Suprapubic skin (tissue), 4 donors: ENCODE measurements at regions not wholly inside any gene's neighbourhood (a gene's known extent, or its start where the extent isn't known, plus 50 kb on each side); places are given as distances from the start of the nearest gene placed in this dataset.

Source experiments
- DNase-seq, 2 donors: peaks; one replicate each; pipeline ENCODE4 v3.0.0-alpha.2; 2019; ENCODE audit warnings: low spot score in 2 of 2
- H3K27ac ChIP-seq: fragments of 200-600 bp; sonication (generic); one replicate; pipeline ENCODE4 v1.5.1; 2019
- H3K27me3 ChIP-seq: fragments of 200-600 bp; sonication (generic); one replicate; pipeline ENCODE4 v1.5.1; 2019
- H3K36me3 ChIP-seq: fragments of 200-600 bp; sonication (generic); one replicate; pipeline ENCODE4 v1.5.1; 2019
- H3K4me1 ChIP-seq: fragments of 200-600 bp; sonication (generic); one replicate; pipeline ENCODE4 v1.5.1; 2019
- H3K4me3 ChIP-seq: fragments of 200-600 bp; sonication (generic); one replicate; pipeline ENCODE4 v1.5.1; 2019; ENCODE audit warnings: mild to moderate bottlenecking
- H3K9me3 ChIP-seq: fragments of 200-600 bp; sonication (generic); one replicate; pipeline ENCODE4 v1.5.1; 2019
- EP300 ChIP-seq: sonication (generic); formaldehyde crosslinking; IDR thresholded peaks from one replicate; pipeline ENCODE4 v1.6.1; 2017; ENCODE audit warnings: antibody characterized with exemption
- POLR2A ChIP-seq, 2 donors: fragments of 450-650 bp; IDR thresholded peaks; one replicate each; pipeline ENCODE4 v1.6.1; 2017; ENCODE audit warnings: antibody characterized with exemption in 2 of 2, mild to moderate bottlenecking in 2 of 2, moderate library complexity in 2 of 2
- POLR2AphosphoS5 ChIP-seq, 3 donors: sonication (generic); formaldehyde crosslinking; IDR thresholded peaks; one replicate each; pipeline ENCODE4 v1.6.1; 2017; ENCODE audit warnings: antibody characterized with exemption in 3 of 3
- WGBS: methylation state at CpG from one replicate; pipeline ENCODE4 v1.1.5; 2018; 5-methylcytosine and 5-hydroxymethylcytosine counted together
- TF ChIP-seq, protein P1 (sequence below), 2 donors: fragments of 200-600 bp in 1 of 2; fragments of 450-650 bp in 1 of 2; sonication (generic) in 1 of 2; IDR thresholded peaks; one replicate each; pipeline ENCODE4 v1.5.1; 2016 to 2019; ENCODE audit warnings: antibody characterized with exemption in 2 of 2, mild to moderate bottlenecking in 1 of 2, moderate library complexity in 1 of 2

DNA sequence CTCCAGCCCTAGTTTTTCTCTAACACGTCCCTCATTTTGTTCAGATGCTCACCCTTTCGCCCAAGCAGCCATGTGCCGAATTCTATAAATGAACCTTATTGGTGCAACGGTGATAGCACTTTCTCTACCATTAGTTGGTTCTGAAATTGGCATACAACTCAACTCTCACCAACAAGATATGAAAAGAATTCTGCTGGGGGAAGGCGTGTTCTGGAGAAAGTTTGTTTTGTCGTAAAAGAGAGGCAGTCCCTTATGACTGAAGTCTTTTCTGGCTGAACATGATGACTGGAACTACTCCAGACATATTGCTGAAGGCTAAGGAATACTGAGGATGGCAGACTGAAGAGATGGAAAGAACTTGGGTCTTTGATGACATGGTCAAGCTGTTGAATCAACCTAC lies 91.8 kb upstream of the UBE2E2 start:
- peaks cover 28% of the 10 kb centered on the region for H3K4me1 ChIP-seq
- TF ChIP-seq POLR2AphosphoS5 (IDR thresholded peaks at IDR 0.05) (no peak), POLR2A (IDR thresholded peaks at IDR 0.05) (no peak), EP300 (no peak)
- TF ChIP-seq, protein P1, sequence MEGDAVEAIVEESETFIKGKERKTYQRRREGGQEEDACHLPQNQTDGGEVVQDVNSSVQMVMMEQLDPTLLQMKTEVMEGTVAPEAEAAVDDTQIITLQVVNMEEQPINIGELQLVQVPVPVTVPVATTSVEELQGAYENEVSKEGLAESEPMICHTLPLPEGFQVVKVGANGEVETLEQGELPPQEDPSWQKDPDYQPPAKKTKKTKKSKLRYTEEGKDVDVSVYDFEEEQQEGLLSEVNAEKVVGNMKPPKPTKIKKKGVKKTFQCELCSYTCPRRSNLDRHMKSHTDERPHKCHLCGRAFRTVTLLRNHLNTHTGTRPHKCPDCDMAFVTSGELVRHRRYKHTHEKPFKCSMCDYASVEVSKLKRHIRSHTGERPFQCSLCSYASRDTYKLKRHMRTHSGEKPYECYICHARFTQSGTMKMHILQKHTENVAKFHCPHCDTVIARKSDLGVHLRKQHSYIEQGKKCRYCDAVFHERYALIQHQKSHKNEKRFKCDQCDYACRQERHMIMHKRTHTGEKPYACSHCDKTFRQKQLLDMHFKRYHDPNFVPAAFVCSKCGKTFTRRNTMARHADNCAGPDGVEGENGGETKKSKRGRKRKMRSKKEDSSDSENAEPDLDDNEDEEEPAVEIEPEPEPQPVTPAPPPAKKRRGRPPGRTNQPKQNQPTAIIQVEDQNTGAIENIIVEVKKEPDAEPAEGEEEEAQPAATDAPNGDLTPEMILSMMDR (IDR thresholded peaks at IDR 0.05): no peak
- DNase-seq: no peak
- H3K4me3 ChIP-seq: no peak overlapping the region
- WGBS: 91% methylated on average over 6 of the region's 6 CpGs
- H3K9me3 ChIP-seq: no peaks in the 10 kb centered on the region
- H3K27me3 ChIP-seq: no peaks in the 10 kb centered on the region
- H3K27ac ChIP-seq: no peak overlapping the region
- H3K36me3 ChIP-seq: no peaks in the 10 kb centered on the region

- no peaks in the 10 kb centered on the region for H3K9me3 ChIP-seq
- no peak for DNase-seq
- TF ChIP-seq, protein P1 (IDR thresholded peaks at IDR 0.05): no peak
- TF ChIP-seq POLR2AphosphoS5 (IDR thresholded peaks at IDR 0.05) (no peak), EP300 (no peak), POLR2A (IDR thresholded peaks at IDR 0.05) (no peak)
- no peaks in the 10 kb centered on the region for H3K27me3 ChIP-seq
- H3K4me1 ChIP-seq: peaks cover 32% of the 10 kb centered on the region
- H3K4me3 ChIP-seq: no peak overlapping the region
- H3K27ac ChIP-seq: no peak overlapping the region
- 93% methylated on average over 3 of the region's 3 CpGs for WGBS
- no peaks in the 10 kb centered on the region for H3K36me3 ChIP-seq
Measured at GRCh38 chr3:23111797-23112196, 91.3 kb upstream of the UBE2E2 start.

DNA sequence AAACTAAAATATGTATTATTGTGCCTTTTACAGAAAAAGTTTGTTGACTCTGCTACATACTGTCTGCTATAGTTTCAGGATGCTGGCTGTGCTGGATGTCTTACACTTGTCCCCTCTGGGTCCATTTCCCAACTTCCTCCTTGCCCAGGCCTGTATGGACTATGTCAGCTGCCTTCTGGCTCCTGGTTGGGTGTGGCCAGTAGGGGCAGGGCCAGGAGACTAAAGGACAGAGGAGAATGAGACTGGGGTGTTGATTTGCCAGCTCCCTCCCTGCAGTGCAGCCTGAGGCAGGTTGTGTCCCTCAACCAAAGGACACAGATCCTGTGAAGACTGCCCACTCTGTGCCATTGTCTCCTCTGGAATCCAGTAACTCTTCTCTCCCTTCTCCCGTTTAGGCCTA lies 90.6 kb upstream of the UBE2E2 start:
- no peak for DNase-seq
- no peaks in the 10 kb centered on the region for H3K36me3 ChIP-seq
- WGBS: 83% methylated on average over 1 of the region's 1 CpG
- no peaks in the 10 kb centered on the region for H3K9me3 ChIP-seq
- TF ChIP-seq, protein P1 (IDR thresholded peaks at IDR 0.05): no peak
- no peak for TF ChIP-seq EP300
- TF ChIP-seq POLR2AphosphoS5 (IDR thresholded peaks at IDR 0.05): no peak
- no peak for TF ChIP-seq POLR2A (IDR thresholded peaks at IDR 0.05)
- H3K27me3 ChIP-seq: no peaks in the 10 kb centered on the region
- no peak overlapping the region for H3K27ac ChIP-seq
- no peak overlapping the region for H3K4me3 ChIP-seq
- peaks cover 32% of the 10 kb centered on the region for H3K4me1 ChIP-seq

- 58% methylated on average over 9 of the region's 9 CpGs for WGBS
- TF ChIP-seq POLR2AphosphoS5 (IDR thresholded peaks at IDR 0.05) (no peak), POLR2A (IDR thresholded peaks at IDR 0.05) (no peak), EP300 (no peak)
- TF ChIP-seq, protein P1 (IDR thresholded peaks at IDR 0.05): no peak
- Histone ChIP-seq H3K27me3 (no peaks in the 10 kb centered on the region), H3K27ac (peak overlapping the region; percentile 15), H3K4me1 (peaks cover 32% of the 10 kb centered on the region), H3K9me3 (no peaks in the 10 kb centered on the region), H3K4me3 (no peak overlapping the region), H3K36me3 (no peaks in the 10 kb centered on the region)
- DNase-seq: no peak
Measured at GRCh38 chr3:23113455-23114171, 89.5 kb upstream of the UBE2E2 start.

GRCh38 chr3:23114432-23114831 lies 88.7 kb upstream of the UBE2E2 start:
- TF ChIP-seq EP300: no peak
- TF ChIP-seq, protein P1 (IDR thresholded peaks at IDR 0.05): no peak
- TF ChIP-seq POLR2A (IDR thresholded peaks at IDR 0.05): no peak
- TF ChIP-seq POLR2AphosphoS5 (IDR thresholded peaks at IDR 0.05): no peak
- Histone ChIP-seq H3K4me3 (no peak overlapping the region), H3K27ac (no peak overlapping the region), H3K36me3 (no peaks in the 10 kb centered on the region), H3K9me3 (no peaks in the 10 kb centered on the region), H3K4me1 (peaks cover 32% of the 10 kb centered on the region), H3K27me3 (no peaks in the 10 kb centered on the region)
- no peak for DNase-seq
- WGBS: 82% methylated on average over 2 of the region's 2 CpGs
